Fibroblast of lung (primary cell): ENCODE measurements at regions not wholly inside any gene's neighbourhood (a gene's known extent, or its start where the extent isn't known, plus 50 kb on each side); places are given as distances from the start of the nearest gene placed in this dataset.

Experiments
- EZH2 ChIP-seq: IDR thresholded peaks from 2 replicates; pipeline ENCODE4 v1.5.1; 2012; ENCODE audit warnings: low read length, control low read depth, mild to moderate bottlenecking; ENCODE audit errors: missing control alignments
- TF ChIP-seq, protein P1 (sequence below), 2 donors: IDR thresholded peaks in 1 of 2; conservative IDR thresholded peaks in 1 of 2; 1 replicate in 1 of 2; 2 replicates in 1 of 2; pipeline ENCODE4 v1.5.1; 2011 to 2012; ENCODE audit warnings: low read length in 2 of 2, control low read depth in 1 of 2, inconsistent platforms in 1 of 2, low read depth in 1 of 2, mild to moderate bottlenecking in 1 of 2

- TF ChIP-seq, protein P1, sequence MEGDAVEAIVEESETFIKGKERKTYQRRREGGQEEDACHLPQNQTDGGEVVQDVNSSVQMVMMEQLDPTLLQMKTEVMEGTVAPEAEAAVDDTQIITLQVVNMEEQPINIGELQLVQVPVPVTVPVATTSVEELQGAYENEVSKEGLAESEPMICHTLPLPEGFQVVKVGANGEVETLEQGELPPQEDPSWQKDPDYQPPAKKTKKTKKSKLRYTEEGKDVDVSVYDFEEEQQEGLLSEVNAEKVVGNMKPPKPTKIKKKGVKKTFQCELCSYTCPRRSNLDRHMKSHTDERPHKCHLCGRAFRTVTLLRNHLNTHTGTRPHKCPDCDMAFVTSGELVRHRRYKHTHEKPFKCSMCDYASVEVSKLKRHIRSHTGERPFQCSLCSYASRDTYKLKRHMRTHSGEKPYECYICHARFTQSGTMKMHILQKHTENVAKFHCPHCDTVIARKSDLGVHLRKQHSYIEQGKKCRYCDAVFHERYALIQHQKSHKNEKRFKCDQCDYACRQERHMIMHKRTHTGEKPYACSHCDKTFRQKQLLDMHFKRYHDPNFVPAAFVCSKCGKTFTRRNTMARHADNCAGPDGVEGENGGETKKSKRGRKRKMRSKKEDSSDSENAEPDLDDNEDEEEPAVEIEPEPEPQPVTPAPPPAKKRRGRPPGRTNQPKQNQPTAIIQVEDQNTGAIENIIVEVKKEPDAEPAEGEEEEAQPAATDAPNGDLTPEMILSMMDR (conservative IDR thresholded peaks at IDR 0.05 in 1 of 2, IDR thresholded peaks at IDR 0.05 in 1 of 2; ENCODE audit: low read depth in 1 of 2, low read length in 2 of 2) = no peak
- TF ChIP-seq EZH2 = no peak
Observed at GRCh38 chr2:60333264-60333663, 220.2 kb downstream of the BCL11A start.
